GM12878 (cell line): ENCODE measurements at regions not wholly inside any gene's neighbourhood (a gene's known extent, or its start where the extent isn't known, plus 50 kb on each side); places are given as distances from the start of the nearest gene placed in this dataset.

Source experiments
- ATAC-seq: fragments of 200-7000 bp; cut with Tn5 transposase; 3 replicates; pipeline ENCODE4 v1.9.1; 2020; ENCODE audit warnings: mild to moderate bottlenecking, moderate library complexity
- BruUV-seq: library from RNA; stranded (reverse); fragments of 400-500 nt; replicated peaks from 2 replicates; lab custom pipeline; 2021; lab: Mats Ljungman, UMichigan
- CTCF ChIA-PET: fragments of 300-600 bp; sonication (Branson Sonifier 250); formaldehyde crosslinking; extraction: SDS; loops from one replicate; lab custom pipeline; 2021; ENCODE audit warnings: inconsistent platforms; lab: Yijun Ruan, JAX
- POLR2A ChIA-PET: fragments of 350-600 bp; formaldehyde crosslinking; extraction: SDS; loops from one replicate; lab custom pipeline; 2021; ENCODE audit warnings: inconsistent platforms; lab: Charles Lee
- RAD21 ChIA-PET: fragments of 300-600 bp; sonication (Branson Sonifier 250); formaldehyde crosslinking; loops from one replicate; lab custom pipeline; 2023; ENCODE audit warnings: antibody characterized with exemption; ENCODE audit not compliant: unreplicated experiment; lab: Charles Lee
- SMC1A ChIA-PET: fragments of 300-600 bp; sonication (Branson Sonifier 250); formaldehyde crosslinking; loops from one replicate; lab custom pipeline; 2023; ENCODE audit not compliant: unreplicated experiment, uncharacterized antibody; lab: Charles Lee
- DNase-seq: peaks from one replicate; pipeline ENCODE4 v3.0.0-alpha.2; 2011; ENCODE audit warnings: low read depth, low spot score
- FAIRE-seq: peaks from 3 replicates; lab custom pipeline; 2011; peaks lifted over from hg19 to GRCh38; lab: Jason Lieb, UNC
- H2AFZ ChIP-seq: 2 replicates; pipeline ENCODE4 v1.6.0; 2011; ENCODE audit warnings: low read depth, low read length, control low read depth; ENCODE audit not compliant: control insufficient read depth
- H3K27ac ChIP-seq: 2 replicates; pipeline ENCODE4 v1.5.1; 2011; ENCODE audit warnings: control low read depth; ENCODE audit not compliant: control insufficient read depth, insufficient read depth
- H3K27me3 ChIP-seq, 2 experiments: replicated peaks in 1 of 2; 2 replicates each; pipeline versions ENCODE4 v1.6.0 to v1.6.1; 2011; ENCODE audit warnings: low read length in 1 of 2; ENCODE audit not compliant: control insufficient read depth in 2 of 2, insufficient read depth in 2 of 2
- H3K36me3 ChIP-seq, 2 experiments: 2 replicates each; pipeline ENCODE4 v1.5.1; 2011; ENCODE audit warnings: low read length in 1 of 2; ENCODE audit not compliant: control insufficient read depth in 2 of 2, insufficient read depth in 2 of 2
- H3K4me1 ChIP-seq: 2 replicates; pipeline ENCODE4 v1.6.1; 2011; ENCODE audit warnings: mild to moderate bottlenecking, low read length, moderate library complexity, mixed read lengths; ENCODE audit not compliant: control insufficient read depth, insufficient read depth
- H3K4me2 ChIP-seq: 2 replicates; pipeline ENCODE4 v1.6.0; 2011; ENCODE audit warnings: control low read depth; ENCODE audit not compliant: control insufficient read depth, insufficient read depth
- H3K4me3 ChIP-seq: fragments of 200-600 bp; sonication (generic); 2 replicates; pipeline ENCODE4 v1.5.1; 2016
- H3K79me2 ChIP-seq: 2 replicates; pipeline ENCODE4 v1.6.0; 2011; ENCODE audit warnings: low read length; ENCODE audit not compliant: control insufficient read depth, insufficient read depth
- H3K9ac ChIP-seq: 2 replicates; pipeline ENCODE4 v1.8.0; 2011; ENCODE audit warnings: low read length, control low read depth, mixed read lengths; ENCODE audit not compliant: control insufficient read depth, insufficient read depth
- H3K9me3 ChIP-seq: replicated peaks from 3 replicates; pipeline ENCODE4 v1.5.1; 2011; ENCODE audit warnings: mild to moderate bottlenecking, low read length; ENCODE audit not compliant: control insufficient read depth, insufficient read depth
- H4K20me1 ChIP-seq: 2 replicates; pipeline ENCODE4 v1.6.0; 2011; ENCODE audit not compliant: control insufficient read depth, insufficient read depth
- CBX3 ChIP-seq: fragments of 200-600 bp; sonication (generic); IDR thresholded peaks from 2 replicates; pipeline ENCODE4 v1.6.1; 2016; ENCODE audit warnings: low read depth, borderline replicate concordance
- CBX5 ChIP-seq: sonication (generic); IDR thresholded peaks from 2 replicates; pipeline ENCODE4 v1.6.1; 2016; ENCODE audit warnings: low read depth, moderate library complexity, mild to moderate bottlenecking, inconsistent platforms
- CHD4 ChIP-seq: fragments of 200-600 bp; sonication (generic); IDR thresholded peaks from 2 replicates; pipeline ENCODE4 v1.6.1; 2016; ENCODE audit warnings: mild to moderate bottlenecking
- E2F8 ChIP-seq: fragments of 450-650 bp; IDR thresholded peaks from 2 replicates; pipeline ENCODE4 v1.6.1; 2018; ENCODE audit warnings: mild to moderate bottlenecking, low read depth, moderate library complexity; ENCODE audit not compliant: partially characterized antibody
- EGR1 ChIP-seq, 2 experiments: IDR thresholded peaks; 1 replicate in 1 of 2; 2 replicates in 1 of 2; pipeline ENCODE4 v1.6.1; 2011 to 2012; ENCODE audit warnings: low read depth in 2 of 2, low read length in 2 of 2, borderline replicate concordance in 1 of 2, mild to moderate bottlenecking in 1 of 2, moderate library complexity in 1 of 2
- GABPA ChIP-seq: IDR thresholded peaks from 2 replicates; pipeline ENCODE4 v1.6.1; 2014; ENCODE audit warnings: antibody characterized with exemption, low read depth, mild to moderate bottlenecking, inconsistent platforms
- IKZF2 ChIP-seq, 2 experiments: fragments of 450-650 bp; IDR thresholded peaks; 2 replicates each; pipeline ENCODE4 v1.6.1; 2017; ENCODE audit warnings: mild to moderate bottlenecking in 2 of 2, moderate library complexity in 2 of 2
- KAT2A ChIP-seq: conservative IDR thresholded peaks from 2 replicates; pipeline ENCODE4 v1.6.1; 2011; ENCODE audit warnings: low read depth, low read length; ENCODE audit not compliant: control insufficient read depth
- MAX ChIP-seq: IDR thresholded peaks from 2 replicates; pipeline ENCODE4 v1.6.1; 2012; ENCODE audit warnings: low read depth, low read length, improper control_type of control experiment
- PAX8 ChIP-seq: fragments of 450-650 bp; IDR thresholded peaks from 2 replicates; pipeline ENCODE4 v1.6.1; 2017; ENCODE audit warnings: mild to moderate bottlenecking, moderate library complexity
- POLR2A ChIP-seq: IDR thresholded peaks from 2 replicates; pipeline ENCODE4 v1.6.1; 2011; ENCODE audit warnings: low read depth, mild to moderate bottlenecking, low read length
- POLR2AphosphoS5 ChIP-seq: IDR thresholded peaks from 2 replicates; pipeline ENCODE4 v1.6.1; 2011; ENCODE audit warnings: mild to moderate bottlenecking, low read length, inconsistent platforms
- RELB ChIP-seq: fragments of 450-650 bp; IDR thresholded peaks from 2 replicates; pipeline ENCODE4 v1.6.1; 2017; ENCODE audit warnings: low read depth, mild to moderate bottlenecking, moderate library complexity
- SMAD1 ChIP-seq: fragments of 450-650 bp; IDR thresholded peaks from 2 replicates; pipeline ENCODE4 v1.6.1; 2018; ENCODE audit warnings: mild to moderate bottlenecking, low read depth; ENCODE audit not compliant: partially characterized antibody
- SMAD5 ChIP-seq: IDR thresholded peaks from 2 replicates; pipeline ENCODE4 v1.6.1; 2016; ENCODE audit warnings: antibody characterized with exemption, low read depth
- TBL1XR1 ChIP-seq: IDR thresholded peaks from 2 replicates; pipeline ENCODE4 v1.6.1; 2012; ENCODE audit warnings: low read depth, low read length, improper control_type of control experiment
- YY1 ChIP-seq: IDR thresholded peaks from 2 replicates; pipeline ENCODE4 v1.6.1; 2011; ENCODE audit warnings: low read depth, mild to moderate bottlenecking, low read length
- WGBS: methylation state at CpG from one replicate; pipeline ENCODE4 v1.1.6; 2016; ENCODE audit warnings: low lambda C conversion rate; ENCODE audit not compliant: insufficient replicate concordance, insufficient coverage; ENCODE audit errors: missing lambda C conversion rate; 5-methylcytosine and 5-hydroxymethylcytosine counted together
- in situ Hi-C: fragments of 300-500 bp; cut with MboI; formaldehyde crosslinking; loops from 9 replicates; pipeline ENCODE4 v1.14.3; 2018; ENCODE audit warnings: mixed read lengths
- intact Hi-C: fragments of 100-400 bp; cut with micrococcal nuclease; formaldehyde crosslinking; loops from one replicate; pipeline ENCODE4 v1.14.2; 2022; ENCODE audit not compliant: unreplicated experiment

- TF ChIP-seq POLR2AphosphoS5 (no peak), SMAD1 (no peak), CBX5 (no peak), EGR1 (IDR thresholded peaks at IDR 0.05; ENCODE audit: borderline replicate concordance in 1 of 2, low read depth in 2 of 2, low read length in 2 of 2) (no peak), GABPA (no peak), MAX (no peak)
These were observed 233.4 kb upstream of the CDH6 start (continued) for GRCh38 chr5:30960036-30960435.

GRCh38 chr5:30959238-30959637 is 234.2 kb upstream of the CDH6 start:
- intact Hi-C loops (no loop called here), in situ Hi-C loops (no loop called here)
- ChIA-PET RAD21 (no interaction called here), SMC1A (no interaction called here)
- Histone ChIP-seq H3K4me1 (no peaks in the 10 kb centered on the region), H3K36me3 (no peaks in the 10 kb centered on the region), H3K79me2 (no peaks in the 10 kb centered on the region), H4K20me1 (no peaks in the 10 kb centered on the region), H3K27me3 (no peaks in the 10 kb centered on the region)
- no peak for ATAC-seq
- 2% methylated on average over 3 of the region's 3 CpGs for WGBS
- TF ChIP-seq POLR2A (no peak), E2F8 (no peak), SMAD5 (no peak), CBX3 (no peak), TBL1XR1 (no peak), KAT2A (no peak), PAX8 (no peak), YY1 (no peak), CHD4 (no peak), RELB (no peak), IKZF2 (IDR thresholded peaks at IDR 0.05) (no peak)
- TF ChIP-seq, all 136 proteins: peak for 0
- CTCF ChIA-PET = interaction anchor here (0.6 kb wide), 1 partner anchor 39 kb away, joined by 4 read pairs; no protein-coding TSS in a partner anchor
- no peak for DNase-seq
- no peak overlapping the region for H3K9ac ChIP-seq
- no peak for FAIRE-seq
- no peak overlapping the region for H3K27ac ChIP-seq
- no peak overlapping the region for H3K4me3 ChIP-seq
- POLR2A ChIA-PET = no interaction called here
- H2AFZ ChIP-seq = no peak overlapping the region
- no peaks in the 10 kb centered on the region for H3K9me3 ChIP-seq
- H3K4me2 ChIP-seq = no peak overlapping the region
- no TSS peak for BruUV-seq
